ENCODE measurements at regions not wholly inside any gene's neighbourhood (a gene's known extent, or its start where the extent isn't known, plus 50 kb on each side); places are given as distances from the start of the nearest gene placed in this dataset.
"Not testable (repeated sequence)": the region's sequence is repeated elsewhere in the genome, so short reads cannot be mapped to it uniquely, and the experiment has no call there.

GRCh38 chr4:34432706-34433105, 1811.6 kb downstream of the ARAP2 start:
- CTCF ChIA-PET (ENCODE audit: unreplicated experiment): no interaction called here
- BruUV-seq (replicated peaks): no TSS peak
- intact Hi-C loops (cut with micrococcal nuclease; ENCODE audit: unreplicated experiment): no loop called here

DNA sequence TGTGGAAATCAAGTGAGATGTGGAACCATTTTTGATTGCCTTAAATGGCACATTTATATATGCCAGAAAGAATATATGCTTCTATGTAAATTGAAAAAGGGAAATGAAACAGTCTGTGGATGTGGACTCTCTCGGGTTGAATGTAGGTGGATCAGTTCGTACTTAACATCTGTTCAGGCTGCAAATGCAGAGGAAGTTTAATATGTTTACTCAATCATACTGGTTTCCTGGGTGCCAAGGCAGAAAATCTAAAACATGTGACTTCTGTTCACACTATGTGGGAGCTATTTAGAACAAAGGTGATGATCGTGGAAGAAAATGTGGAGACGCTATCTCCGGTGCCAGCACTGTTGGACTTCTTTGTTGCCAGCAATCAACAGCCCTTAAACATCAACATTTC, 1809.9 kb downstream of the ARAP2 start:
- H4K20me1 ChIP-seq (ENCODE audit: insufficient read depth, low read length); H3K4me3 ChIP-seq (ENCODE audit: low read depth, low read length, poor library complexity, severe bottlenecking); H3K27ac ChIP-seq (ENCODE audit: low read depth, low read length, poor library complexity, severe bottlenecking); H3K4me1 ChIP-seq (ENCODE audit: insufficient read depth, low read length, poor library complexity, severe bottlenecking); H3K9me3 ChIP-seq (ENCODE audit: low read length); BruUV-seq (replicated peaks); POLR2A ChIA-PET; intact Hi-C loops (cut with micrococcal nuclease; ENCODE audit: unreplicated experiment); CTCF ChIA-PET (ENCODE audit: unreplicated experiment); H3K9me2 ChIP-seq (ENCODE audit: insufficient read depth, low read length); H2AFZ ChIP-seq (ENCODE audit: low read length); H3K4me2 ChIP-seq (ENCODE audit: low read length); H3K79me2 ChIP-seq (ENCODE audit: insufficient read depth, low read depth, low read length); DNase-seq (ENCODE audit: low spot score); H3K36me3 ChIP-seq (ENCODE audit: insufficient read depth, low read length): not testable (repeated sequence)

More at GRCh38 chr4:34432706-34433105, 1811.6 kb downstream of the ARAP2 start:
- Histone ChIP-seq H3K4me3 (ENCODE audit: low read depth, low read length, poor library complexity, severe bottlenecking) (no peak overlapping the region), H2AFZ (ENCODE audit: low read length) (no peak overlapping the region), H3K36me3 (ENCODE audit: insufficient read depth, low read length) (no peaks in the 10 kb centered on the region), H4K20me1 (ENCODE audit: insufficient read depth, low read length) (no peaks in the 10 kb centered on the region), H3K4me2 (ENCODE audit: low read length) (no peak overlapping the region), H3K9me2 (ENCODE audit: insufficient read depth, low read length) (no peaks in the 10 kb centered on the region), H3K4me1 (ENCODE audit: insufficient read depth, low read length, poor library complexity, severe bottlenecking) (no peaks in the 10 kb centered on the region), H3K27ac (ENCODE audit: low read depth, low read length, poor library complexity, severe bottlenecking) (no peak overlapping the region), H3K79me2 (ENCODE audit: insufficient read depth, low read depth, low read length) (no peaks in the 10 kb centered on the region), H3K9me3 (ENCODE audit: low read length) (no peaks in the 10 kb centered on the region)
- POLR2A ChIA-PET: no interaction called here
- no peak for DNase-seq (ENCODE audit: low spot score)
- TF ChIP-seq CTCF (conservative IDR thresholded peaks at IDR 0.05; ENCODE audit: low read length) (no peak), EZH2phosphoT487 (IDR thresholded peaks at IDR 0.05; ENCODE audit: borderline replicate concordance, low read depth, low read length) (no peak)

GRCh38 chr4:34464196-34464595, 1780.1 kb downstream of the ARAP2 start:
- Histone ChIP-seq H3K4me3 (ENCODE audit: low read depth, low read length, poor library complexity, severe bottlenecking) (no peak overlapping the region), H2AFZ (ENCODE audit: low read length) (no peak overlapping the region), H3K27ac (ENCODE audit: low read depth, low read length, poor library complexity, severe bottlenecking) (no peak overlapping the region), H3K9me3 (ENCODE audit: low read length) (no peaks in the 10 kb centered on the region), H3K4me1 (ENCODE audit: insufficient read depth, low read length, poor library complexity, severe bottlenecking) (no peaks in the 10 kb centered on the region), H4K20me1 (ENCODE audit: insufficient read depth, low read length) (no peaks in the 10 kb centered on the region), H3K9me2 (ENCODE audit: insufficient read depth, low read length) (no peaks in the 10 kb centered on the region), H3K4me2 (ENCODE audit: low read length) (no peak overlapping the region), H3K36me3 (ENCODE audit: insufficient read depth, low read length) (no peaks in the 10 kb centered on the region), H3K79me2 (ENCODE audit: insufficient read depth, low read depth, low read length) (no peaks in the 10 kb centered on the region)
- no TSS peak for BruUV-seq (replicated peaks)
- no peak for TF ChIP-seq EZH2phosphoT487 (IDR thresholded peaks at IDR 0.05; ENCODE audit: borderline replicate concordance, low read depth, low read length)
- TF ChIP-seq CTCF (conservative IDR thresholded peaks at IDR 0.05; ENCODE audit: low read length): no peak
- ChIA-PET CTCF (ENCODE audit: unreplicated experiment) (no interaction called here), POLR2A (interaction anchor here (0.5 kb wide), 1 partner anchor 1112 kb away, joined by 3 read pairs; no protein-coding TSS in a partner anchor)
- intact Hi-C loops (cut with micrococcal nuclease; ENCODE audit: unreplicated experiment): no loop called here
- no peak for DNase-seq (ENCODE audit: low spot score)
